B cell (primary cell): ENCODE measurements at regions not wholly inside any gene's neighbourhood (a gene's known extent, or its start where the extent isn't known, plus 50 kb on each side); places are given as distances from the start of the nearest gene placed in this dataset.

Experiments used
- CTCF ChIP-seq: fragments of 200-600 bp; IDR thresholded peaks from one replicate; pipeline ENCODE4 v1.8.0; 2022; ENCODE audit warnings: antibody characterized with exemption, mild to moderate bottlenecking
- EZH2 ChIP-seq: IDR thresholded peaks from 2 replicates; pipeline ENCODE4 v1.6.1; 2012; ENCODE audit warnings: borderline replicate concordance, low read depth, mild to moderate bottlenecking, moderate library complexity, low read length; ENCODE audit not compliant: insufficient read depth, poor library complexity, severe bottlenecking

- no peak for TF ChIP-seq CTCF
- TF ChIP-seq EZH2 = no peak
These were observed 433.8 kb upstream of the CBLB start for GRCh38 chr3:106302451-106303221.
